ENCODE measurements at regions not wholly inside any gene's neighbourhood (a gene's known extent, or its start where the extent isn't known, plus 50 kb on each side); places are given as distances from the start of the nearest gene placed in this dataset.

DNA sequence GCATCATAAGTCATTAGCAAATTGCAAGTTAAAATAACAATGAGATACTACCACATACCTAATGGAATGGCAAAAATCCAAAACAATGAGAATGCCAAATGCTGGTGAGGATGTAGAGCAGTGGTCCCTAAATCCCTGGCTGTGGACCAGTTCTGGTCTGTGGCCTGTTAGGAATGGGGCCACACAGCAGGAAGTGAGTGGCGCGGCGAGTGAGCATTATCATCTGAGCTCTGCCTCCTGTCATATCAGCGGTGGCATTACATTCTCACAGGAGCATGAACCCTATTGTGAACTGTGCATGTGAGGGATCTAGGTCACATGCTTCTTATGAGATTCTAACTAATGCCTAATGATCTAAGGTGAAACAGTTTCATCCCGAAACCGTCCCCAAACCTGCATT is 1694.4 kb downstream of the EFNB2 start:
- DNase-seq (no peak), ATAC-seq (no peak)
- Histone ChIP-seq H3K4me1 (ENCODE audit: control insufficient read depth in 2 of 2, insufficient read depth in 2 of 2, low read length in 2 of 2) (no peaks in the 10 kb centered on the region), H3K27ac (ENCODE audit: low read depth, low read length) (no peak overlapping the region), H3K9me3 (ENCODE audit: control insufficient read depth in 2 of 3, low read length in 3 of 3) (no peaks in the 10 kb centered on the region), H3K27me3 (ENCODE audit: control insufficient read depth in 2 of 2, insufficient read depth in 2 of 2, low read length in 2 of 2) (no peaks in the 10 kb centered on the region), H3K36me3 (ENCODE audit: control insufficient read depth in 2 of 3, insufficient read depth in 3 of 3, low read length in 3 of 3) (no peaks in the 10 kb centered on the region), H3K4me3 (ENCODE audit: low read length) (no peak overlapping the region)
- intact Hi-C loops (cut with micrococcal nuclease) = no loop called here
- no peaks in the 10 kb centered on the region for H3K4me1 Mint-ChIP-seq
- H3K27ac Mint-ChIP-seq = no peak overlapping the region
- CTCF ChIA-PET = no interaction called here
- peaks cover 0 to 8% (median 0%) of the 10 kb centered on the region in 11 donors for H3K9me3 Mint-ChIP-seq
- no peaks in the 10 kb centered on the region for H3K36me3 Mint-ChIP-seq
- POLR2A ChIA-PET = no interaction called here
- H3K4me3 Mint-ChIP-seq = no peak overlapping the region
- H3K27me3 Mint-ChIP-seq = no peaks in the 10 kb centered on the region

DNA sequence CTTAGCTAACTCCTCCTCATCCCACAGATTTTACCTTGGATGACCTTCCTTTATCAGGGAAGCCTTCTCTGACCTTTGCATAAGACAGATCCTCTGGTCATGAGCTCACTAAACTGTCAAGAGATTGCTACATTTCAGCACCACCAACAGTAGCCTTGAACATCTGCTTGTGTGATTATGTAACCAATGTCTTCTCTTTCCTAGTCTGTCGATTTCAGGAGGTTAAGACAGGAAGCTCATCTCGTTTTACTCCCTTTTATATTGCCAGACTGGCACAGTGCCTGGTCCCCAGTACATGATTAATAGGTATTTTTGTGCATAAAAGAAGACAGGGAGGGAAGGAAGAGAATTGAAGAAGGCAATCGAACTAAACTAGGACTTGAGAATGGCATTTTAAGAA is 1697.7 kb downstream of the EFNB2 start:
- no peaks in the 10 kb centered on the region for H3K36me3 Mint-ChIP-seq
- H3K27ac Mint-ChIP-seq = no peak overlapping the region
- Histone ChIP-seq H3K9me3 (ENCODE audit: control insufficient read depth in 2 of 3, low read length in 3 of 3) (no peaks in the 10 kb centered on the region), H3K36me3 (ENCODE audit: control insufficient read depth in 2 of 3, insufficient read depth in 3 of 3, low read length in 3 of 3) (no peaks in the 10 kb centered on the region), H3K4me1 (ENCODE audit: control insufficient read depth in 2 of 2, insufficient read depth in 2 of 2, low read length in 2 of 2) (no peaks in the 10 kb centered on the region), H3K27me3 (ENCODE audit: control insufficient read depth in 2 of 2, insufficient read depth in 2 of 2, low read length in 2 of 2) (no peaks in the 10 kb centered on the region), H3K4me3 (ENCODE audit: low read length) (no peak overlapping the region), H3K27ac (ENCODE audit: low read depth, low read length) (no peak overlapping the region)
- no peaks in the 10 kb centered on the region for H3K4me1 Mint-ChIP-seq
- peaks cover 0 to 8% (median 0%) of the 10 kb centered on the region in 11 donors for H3K9me3 Mint-ChIP-seq
- no peaks in the 10 kb centered on the region for H3K27me3 Mint-ChIP-seq
- no peak overlapping the region for H3K4me3 Mint-ChIP-seq
- ATAC-seq (no peak), DNase-seq (peak in 2 of 9 donors; percentile 1 to 2)
- POLR2A ChIA-PET = no interaction called here
- intact Hi-C loops (cut with micrococcal nuclease) = no loop called here
- CTCF ChIA-PET = no interaction called here

DNA sequence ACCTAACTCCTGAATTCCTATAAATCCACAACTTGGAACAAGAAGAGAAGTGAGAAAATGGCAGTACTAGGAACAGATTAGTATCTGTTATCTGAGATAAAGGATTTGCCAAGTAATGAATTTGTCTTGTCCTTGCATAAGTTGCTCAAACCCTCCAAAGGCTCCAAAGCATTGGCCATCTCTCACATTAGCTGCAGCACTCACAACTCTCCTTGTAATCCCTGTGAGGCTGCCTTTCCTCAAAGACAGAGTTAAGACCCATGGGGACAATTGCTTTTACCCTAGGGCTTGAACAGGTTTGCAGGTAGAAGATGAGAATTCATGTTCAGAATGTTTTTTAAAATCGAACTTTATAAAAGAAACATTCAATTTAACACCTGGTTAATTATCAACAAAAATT is 1702.2 kb downstream of the EFNB2 start:
- Histone ChIP-seq H3K4me1 (ENCODE audit: control insufficient read depth in 2 of 2, insufficient read depth in 2 of 2, low read length in 2 of 2) (no peaks in the 10 kb centered on the region), H3K36me3 (ENCODE audit: control insufficient read depth in 2 of 3, insufficient read depth in 3 of 3, low read length in 3 of 3) (no peaks in the 10 kb centered on the region), H3K4me3 (ENCODE audit: low read length) (no peak overlapping the region), H3K27ac (ENCODE audit: low read depth, low read length) (no peak overlapping the region), H3K9me3 (ENCODE audit: control insufficient read depth in 2 of 3, low read length in 3 of 3) (no peaks in the 10 kb centered on the region), H3K27me3 (ENCODE audit: control insufficient read depth in 2 of 2, insufficient read depth in 2 of 2, low read length in 2 of 2) (no peaks in the 10 kb centered on the region)
- intact Hi-C loops (cut with micrococcal nuclease) = no loop called here
- POLR2A ChIA-PET = interaction anchor here (0.5 kb wide), 1 partner anchor 17 kb away, joined by 3 read pairs; no protein-coding TSS in a partner anchor
- Mint-ChIP-seq H3K9me3 (peaks cover 0 to 8% (median 0%) of the 10 kb centered on the region in 11 donors), H3K4me3 (no peak overlapping the region), H3K27me3 (peaks cover 0 to 11% (median 0%) of the 10 kb centered on the region in 5 donors), H3K27ac (no peak overlapping the region), H3K4me1 (peaks cover 0 to 2% (median 0%) of the 10 kb centered on the region in 7 donors), H3K36me3 (no peaks in the 10 kb centered on the region)
- no peak for ATAC-seq
- CTCF ChIA-PET = no interaction called here
- DNase-seq = no peak

DNA sequence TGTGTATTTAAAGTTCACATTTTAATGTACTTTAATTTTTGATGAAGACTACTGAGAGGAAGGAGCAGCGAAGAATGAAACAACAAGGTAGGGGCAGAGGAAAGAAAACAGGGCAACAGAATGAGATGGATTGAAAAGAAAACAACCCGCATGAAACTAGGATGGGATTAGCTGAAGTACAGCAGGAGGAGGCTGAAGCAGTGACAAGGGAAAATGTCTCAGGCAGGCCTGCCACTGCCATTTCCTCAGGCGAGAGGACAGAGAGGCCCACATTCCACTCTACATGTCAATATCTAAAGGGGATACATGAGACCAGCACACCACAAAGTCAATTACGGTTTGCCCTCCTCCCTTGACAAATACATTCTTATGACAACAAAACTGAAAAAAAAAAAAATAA is 1703.2 kb downstream of the EFNB2 start:
- no peaks in the 10 kb centered on the region for H3K36me3 ChIP-seq (ENCODE audit: control insufficient read depth in 2 of 3, insufficient read depth in 3 of 3, low read length in 3 of 3)
- intact Hi-C loops (cut with micrococcal nuclease) = no loop called here
- Mint-ChIP-seq H3K4me1 (peaks cover 0 to 2% (median 0%) of the 10 kb centered on the region in 7 donors), H3K4me3 (no peak overlapping the region), H3K27me3 (peaks cover 0 to 11% (median 2%) of the 10 kb centered on the region in 5 donors), H3K36me3 (no peaks in the 10 kb centered on the region), H3K27ac (no peak overlapping the region), H3K9me3 (peaks cover 0 to 2% (median 0%) of the 10 kb centered on the region in 11 donors)
- POLR2A ChIA-PET = no interaction called here
- no peaks in the 10 kb centered on the region for H3K4me1 ChIP-seq (ENCODE audit: control insufficient read depth in 2 of 2, insufficient read depth in 2 of 2, low read length in 2 of 2)
- CTCF ChIA-PET = no interaction called here
- H3K9me3 ChIP-seq (ENCODE audit: control insufficient read depth in 2 of 3, low read length in 3 of 3) = no peaks in the 10 kb centered on the region
- H3K27ac ChIP-seq (ENCODE audit: low read depth, low read length) = no peak overlapping the region
- ATAC-seq (no peak), DNase-seq (no peak)
- no peaks in the 10 kb centered on the region for H3K27me3 ChIP-seq (ENCODE audit: control insufficient read depth in 2 of 2, insufficient read depth in 2 of 2, low read length in 2 of 2)
- H3K4me3 ChIP-seq (ENCODE audit: low read length) = no peak overlapping the region

DNA sequence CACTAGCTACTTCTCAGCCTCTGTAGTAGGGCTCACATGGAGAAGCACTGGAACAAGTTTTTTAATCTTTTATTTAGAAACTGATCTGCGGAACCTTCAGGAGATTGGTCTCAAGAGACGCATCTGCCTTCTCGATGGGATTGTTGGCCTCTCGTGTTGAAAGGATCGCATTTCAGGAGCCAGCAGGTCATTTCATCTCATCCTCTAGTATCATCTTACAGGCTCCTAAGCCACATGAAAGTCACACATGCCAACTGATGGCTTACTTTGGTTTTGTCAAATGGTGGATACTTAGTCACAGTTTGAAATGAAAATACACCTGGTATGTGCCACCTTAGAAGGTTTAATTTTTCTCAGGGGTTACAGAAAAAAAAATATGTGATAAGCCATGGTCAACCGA is 1703.6 kb downstream of the EFNB2 start:
- Histone ChIP-seq H3K27me3 (ENCODE audit: control insufficient read depth in 2 of 2, insufficient read depth in 2 of 2, low read length in 2 of 2) (no peaks in the 10 kb centered on the region), H3K9me3 (ENCODE audit: control insufficient read depth in 2 of 3, low read length in 3 of 3) (no peaks in the 10 kb centered on the region), H3K4me3 (ENCODE audit: low read length) (no peak overlapping the region), H3K36me3 (ENCODE audit: control insufficient read depth in 2 of 3, insufficient read depth in 3 of 3, low read length in 3 of 3) (no peaks in the 10 kb centered on the region), H3K27ac (ENCODE audit: low read depth, low read length) (no peak overlapping the region), H3K4me1 (ENCODE audit: control insufficient read depth in 2 of 2, insufficient read depth in 2 of 2, low read length in 2 of 2) (no peaks in the 10 kb centered on the region)
- no peak for DNase-seq
- Mint-ChIP-seq H3K27me3 (peaks cover 0 to 11% (median 5%) of the 10 kb centered on the region in 5 donors), H3K36me3 (no peaks in the 10 kb centered on the region), H3K4me1 (peaks cover 0 to 2% (median 0%) of the 10 kb centered on the region in 7 donors), H3K27ac (no peak overlapping the region), H3K4me3 (no peak overlapping the region), H3K9me3 (peaks cover 0 to 6% (median 0%) of the 10 kb centered on the region in 11 donors)
- no peak for ATAC-seq
- ChIA-PET CTCF (no interaction called here), POLR2A (no interaction called here)
- intact Hi-C loops (cut with micrococcal nuclease) = no loop called here

DNA sequence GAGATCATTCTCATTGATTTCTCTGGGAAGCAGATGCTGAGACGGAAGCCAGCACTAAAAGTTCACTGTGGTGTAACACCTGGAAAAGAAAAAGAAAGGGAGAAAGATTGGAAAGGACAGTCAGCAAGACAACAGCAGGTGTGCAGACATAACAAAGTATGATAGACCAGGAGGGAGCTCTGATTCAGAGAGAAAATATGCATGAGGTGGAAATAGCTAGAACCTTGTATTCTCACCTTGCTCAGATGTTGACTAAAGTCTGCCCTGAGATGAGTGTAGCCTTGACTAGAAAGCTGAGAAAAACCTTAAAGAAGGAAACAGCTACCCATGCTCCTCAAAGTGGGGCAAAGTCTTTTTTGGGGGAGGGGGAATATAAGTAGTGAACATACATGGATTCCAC is 1711.8 kb downstream of the EFNB2 start:
- Mint-ChIP-seq H3K27me3 (peaks cover 0 to 5% (median 4%) of the 10 kb centered on the region in 5 donors), H3K36me3 (no peaks in the 10 kb centered on the region), H3K4me1 (no peaks in the 10 kb centered on the region), H3K9me3 (peaks cover 0 to 13% (median 0%) of the 10 kb centered on the region in 11 donors), H3K4me3 (no peak overlapping the region), H3K27ac (no peak overlapping the region)
- Histone ChIP-seq H3K36me3 (ENCODE audit: control insufficient read depth in 2 of 3, insufficient read depth in 3 of 3, low read length in 3 of 3) (no peaks in the 10 kb centered on the region), H3K27me3 (ENCODE audit: control insufficient read depth in 2 of 2, insufficient read depth in 2 of 2, low read length in 2 of 2) (no peaks in the 10 kb centered on the region), H3K4me1 (ENCODE audit: control insufficient read depth in 2 of 2, insufficient read depth in 2 of 2, low read length in 2 of 2) (no peaks in the 10 kb centered on the region), H3K27ac (ENCODE audit: low read depth, low read length) (no peak overlapping the region), H3K4me3 (ENCODE audit: low read length) (no peak overlapping the region), H3K9me3 (ENCODE audit: control insufficient read depth in 2 of 3, low read length in 3 of 3) (no peaks in the 10 kb centered on the region)
- POLR2A ChIA-PET = no interaction called here
- CTCF ChIA-PET = no interaction called here
- ATAC-seq = no peak
- intact Hi-C loops (cut with micrococcal nuclease) = no loop called here
- no peak for DNase-seq

DNA sequence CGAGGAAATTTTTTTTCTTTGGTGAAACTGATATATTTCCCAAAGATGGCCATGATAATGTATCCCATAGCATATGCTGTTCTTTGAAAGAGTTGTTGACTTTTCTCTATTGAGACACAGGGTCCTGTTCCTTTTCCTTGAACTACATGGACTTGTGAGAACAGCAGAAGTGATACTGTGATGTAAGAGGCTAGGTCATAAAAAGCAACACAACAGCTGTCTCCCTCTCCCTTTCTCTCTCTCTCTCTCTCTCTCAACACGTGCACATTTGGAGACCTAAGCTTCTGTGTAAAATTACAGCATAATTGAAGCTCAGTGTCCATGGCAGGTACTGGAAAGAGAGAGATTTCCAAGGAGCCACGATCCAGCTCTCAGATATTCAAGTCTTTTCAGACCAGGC is 1712.4 kb downstream of the EFNB2 start:
- Mint-ChIP-seq H3K27ac (no peak overlapping the region), H3K9me3 (peaks cover 0 to 13% (median 0%) of the 10 kb centered on the region in 11 donors), H3K27me3 (peaks cover 0 to 5% (median 4%) of the 10 kb centered on the region in 5 donors), H3K4me1 (no peaks in the 10 kb centered on the region), H3K4me3 (no peak overlapping the region), H3K36me3 (no peaks in the 10 kb centered on the region)
- H3K27ac ChIP-seq (ENCODE audit: low read depth, low read length) = no peak overlapping the region
- no peaks in the 10 kb centered on the region for H3K4me1 ChIP-seq (ENCODE audit: control insufficient read depth in 2 of 2, insufficient read depth in 2 of 2, low read length in 2 of 2)
- ChIA-PET CTCF (no interaction called here), POLR2A (no interaction called here)
- ATAC-seq (no peak), DNase-seq (no peak)
- H3K9me3 ChIP-seq (ENCODE audit: control insufficient read depth in 2 of 3, low read length in 3 of 3) = no peaks in the 10 kb centered on the region
- intact Hi-C loops (cut with micrococcal nuclease) = no loop called here
- no peak overlapping the region for H3K4me3 ChIP-seq (ENCODE audit: low read length)
- no peaks in the 10 kb centered on the region for H3K27me3 ChIP-seq (ENCODE audit: control insufficient read depth in 2 of 2, insufficient read depth in 2 of 2, low read length in 2 of 2)
- no peaks in the 10 kb centered on the region for H3K36me3 ChIP-seq (ENCODE audit: control insufficient read depth in 2 of 3, insufficient read depth in 3 of 3, low read length in 3 of 3)
